WTC11 (cell line): ENCODE measurements at regions not wholly inside any gene's neighbourhood (a gene's known extent, or its start where the extent isn't known, plus 50 kb on each side); places are given as distances from the start of the nearest gene placed in this dataset.

Source experiments
- ATAC-seq: fragments of 200-7000 bp; cut with Tn5 transposase; 2 replicates; pipeline ENCODE4 v1.10.0; 2021; ENCODE audit warnings: mild to moderate bottlenecking, moderate library complexity
- CTCF ChIA-PET: fragments of 300-600 bp; sonication (Branson Sonifier 250); formaldehyde crosslinking; loops from one replicate; lab custom pipeline; 2021; ENCODE audit warnings: antibody characterized with exemption; lab: Charles Lee
- POLR2A ChIA-PET: fragments of 350-600 bp; sonication (Branson Sonifier 250); formaldehyde crosslinking; loops from one replicate; lab custom pipeline; 2021; ENCODE audit warnings: antibody characterized with exemption; lab: Charles Lee
- DNase-seq: peaks from one replicate; pipeline ENCODE4 v3.0.0; 2021; ENCODE audit warnings: low spot score
- H3K27ac Mint-ChIP-seq: 2 replicates; pipeline ENCODE4 v1.8.0; 2021; ENCODE audit warnings: mixed read lengths
- H3K27me3 Mint-ChIP-seq: 2 replicates; pipeline ENCODE4 v1.8.0; 2021; ENCODE audit warnings: low read depth, mild to moderate bottlenecking, moderate library complexity, mixed read lengths
- H3K36me3 Mint-ChIP-seq: 2 replicates; pipeline ENCODE4 v1.8.0; 2021; ENCODE audit warnings: mixed read lengths
- H3K4me1 Mint-ChIP-seq: 2 replicates; pipeline ENCODE4 v1.8.0; 2022; ENCODE audit warnings: mixed read lengths
- H3K4me3 Mint-ChIP-seq: 2 replicates; pipeline ENCODE4 v1.8.0; 2021; ENCODE audit warnings: mild to moderate bottlenecking, moderate library complexity, mixed read lengths
- H3K9me3 Mint-ChIP-seq: 2 replicates; pipeline ENCODE4 v1.8.0; 2021; ENCODE audit warnings: mixed read lengths
- CREB1 ChIP-seq: sonication (generic); formaldehyde crosslinking; IDR thresholded peaks from 2 replicates; pipeline ENCODE4 v1.8.0; 2023; ENCODE audit warnings: mild to moderate bottlenecking, missing genetic modification reagents
- CREM ChIP-seq: sonication (generic); formaldehyde crosslinking; IDR thresholded peaks from 2 replicates; pipeline ENCODE4 v1.8.1; 2022; ENCODE audit warnings: mild to moderate bottlenecking, missing genetic modification reagents, moderate library complexity
- EMX1 ChIP-seq: fragments of 250-450 bp; sonication (Bioruptor Pico); IDR thresholded peaks from 2 replicates; pipeline ENCODE4 v1.8.0; 2021; ENCODE audit warnings: mild to moderate bottlenecking
- HMGA2 ChIP-seq: fragments of 250-450 bp; sonication (Bioruptor Pico); IDR thresholded peaks from 2 replicates; pipeline ENCODE4 v1.4.0; 2021; ENCODE audit warnings: mild to moderate bottlenecking, moderate library complexity
- MYBL2 ChIP-seq: sonication (generic); formaldehyde crosslinking; IDR thresholded peaks from 2 replicates; pipeline ENCODE4 v1.8.1; 2023; ENCODE audit warnings: mild to moderate bottlenecking, moderate library complexity, missing genetic modification reagents
- NR2C2 ChIP-seq: sonication (generic); formaldehyde crosslinking; IDR thresholded peaks from 2 replicates; pipeline ENCODE4 v1.8.0; 2022; ENCODE audit warnings: mild to moderate bottlenecking, missing genetic modification reagents
- TCF7 ChIP-seq: sonication (generic); formaldehyde crosslinking; IDR thresholded peaks from 2 replicates; pipeline ENCODE4 v1.8.0; 2022; ENCODE audit warnings: mild to moderate bottlenecking, low read depth, missing genetic modification reagents, moderate library complexity
- ZNF671 ChIP-seq: fragments of 250-450 bp; sonication (Bioruptor Pico); IDR thresholded peaks from 2 replicates; pipeline ENCODE4 v1.8.0; 2021; ENCODE audit warnings: mild to moderate bottlenecking
- TF ChIP-seq, protein P1 (sequence below): fragments of 250-450 bp; sonication (Bioruptor Pico); IDR thresholded peaks from 2 replicates; pipeline ENCODE4 v1.9.0; 2021; ENCODE audit warnings: mild to moderate bottlenecking, borderline replicate concordance
- TF ChIP-seq, protein P2 (sequence below): sonication (generic); formaldehyde crosslinking; IDR thresholded peaks from 2 replicates; pipeline ENCODE4 v1.8.0; 2022; ENCODE audit warnings: mild to moderate bottlenecking, missing genetic modification reagents
- TF ChIP-seq, protein P3 (sequence below): sonication (generic); formaldehyde crosslinking; IDR thresholded peaks from 2 replicates; pipeline ENCODE4 v1.8.1; 2022; ENCODE audit warnings: mild to moderate bottlenecking, missing genetic modification reagents, moderate library complexity, borderline replicate concordance
- TF ChIP-seq, protein P4 (sequence below): sonication (generic); formaldehyde crosslinking; IDR thresholded peaks from 2 replicates; pipeline ENCODE4 v1.8.1; 2022; ENCODE audit warnings: low read depth, missing genetic modification reagents, borderline replicate concordance
- TF ChIP-seq, protein P5 (sequence below): sonication (generic); formaldehyde crosslinking; IDR thresholded peaks from 2 replicates; pipeline ENCODE4 v1.8.1; 2023; ENCODE audit warnings: mild to moderate bottlenecking, missing genetic modification reagents
- TF ChIP-seq, protein P6 (sequence below): sonication (generic); formaldehyde crosslinking; conservative IDR thresholded peaks from 2 replicates; pipeline ENCODE4 v1.8.1; 2022; ENCODE audit warnings: mild to moderate bottlenecking, missing genetic modification reagents

DNA sequence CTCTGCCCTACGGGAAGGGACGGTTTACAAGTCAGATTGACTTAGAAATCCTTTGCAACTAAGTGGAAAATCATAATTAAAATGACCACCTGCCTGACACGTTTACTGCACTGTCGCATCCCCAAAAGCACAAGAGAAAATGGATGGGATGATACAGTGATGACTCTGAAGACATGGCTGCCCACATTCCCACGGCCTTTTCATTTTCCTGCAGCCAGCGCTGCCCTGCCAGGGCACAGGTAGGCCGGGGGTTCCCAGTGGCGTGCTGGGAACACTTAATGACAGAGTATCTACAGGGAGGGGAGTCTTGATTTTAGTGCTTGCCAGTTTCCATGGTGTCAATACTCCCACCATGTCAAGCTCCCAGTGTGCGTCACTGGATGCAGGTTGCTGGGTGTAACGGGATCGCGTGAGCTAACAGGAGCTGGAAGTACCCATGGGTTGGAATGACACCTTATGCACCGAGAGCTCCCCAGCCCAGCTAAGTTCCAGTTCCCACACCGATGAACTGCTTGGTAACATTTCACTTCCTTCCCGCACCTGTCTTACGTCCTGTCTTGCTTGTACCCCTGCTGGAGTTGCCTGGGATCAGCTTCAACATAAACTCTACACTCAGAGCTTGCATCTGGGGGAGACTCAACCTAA, 129.0 kb downstream of the ANKRD60 start (continued):
- TF ChIP-seq, protein P1, sequence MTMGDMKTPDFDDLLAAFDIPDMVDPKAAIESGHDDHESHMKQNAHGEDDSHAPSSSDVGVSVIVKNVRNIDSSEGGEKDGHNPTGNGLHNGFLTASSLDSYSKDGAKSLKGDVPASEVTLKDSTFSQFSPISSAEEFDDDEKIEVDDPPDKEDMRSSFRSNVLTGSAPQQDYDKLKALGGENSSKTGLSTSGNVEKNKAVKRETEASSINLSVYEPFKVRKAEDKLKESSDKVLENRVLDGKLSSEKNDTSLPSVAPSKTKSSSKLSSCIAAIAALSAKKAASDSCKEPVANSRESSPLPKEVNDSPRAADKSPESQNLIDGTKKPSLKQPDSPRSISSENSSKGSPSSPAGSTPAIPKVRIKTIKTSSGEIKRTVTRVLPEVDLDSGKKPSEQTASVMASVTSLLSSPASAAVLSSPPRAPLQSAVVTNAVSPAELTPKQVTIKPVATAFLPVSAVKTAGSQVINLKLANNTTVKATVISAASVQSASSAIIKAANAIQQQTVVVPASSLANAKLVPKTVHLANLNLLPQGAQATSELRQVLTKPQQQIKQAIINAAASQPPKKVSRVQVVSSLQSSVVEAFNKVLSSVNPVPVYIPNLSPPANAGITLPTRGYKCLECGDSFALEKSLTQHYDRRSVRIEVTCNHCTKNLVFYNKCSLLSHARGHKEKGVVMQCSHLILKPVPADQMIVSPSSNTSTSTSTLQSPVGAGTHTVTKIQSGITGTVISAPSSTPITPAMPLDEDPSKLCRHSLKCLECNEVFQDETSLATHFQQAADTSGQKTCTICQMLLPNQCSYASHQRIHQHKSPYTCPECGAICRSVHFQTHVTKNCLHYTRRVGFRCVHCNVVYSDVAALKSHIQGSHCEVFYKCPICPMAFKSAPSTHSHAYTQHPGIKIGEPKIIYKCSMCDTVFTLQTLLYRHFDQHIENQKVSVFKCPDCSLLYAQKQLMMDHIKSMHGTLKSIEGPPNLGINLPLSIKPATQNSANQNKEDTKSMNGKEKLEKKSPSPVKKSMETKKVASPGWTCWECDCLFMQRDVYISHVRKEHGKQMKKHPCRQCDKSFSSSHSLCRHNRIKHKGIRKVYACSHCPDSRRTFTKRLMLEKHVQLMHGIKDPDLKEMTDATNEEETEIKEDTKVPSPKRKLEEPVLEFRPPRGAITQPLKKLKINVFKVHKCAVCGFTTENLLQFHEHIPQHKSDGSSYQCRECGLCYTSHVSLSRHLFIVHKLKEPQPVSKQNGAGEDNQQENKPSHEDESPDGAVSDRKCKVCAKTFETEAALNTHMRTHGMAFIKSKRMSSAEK (CRISPR knock-in tag) = no peak

DNA sequence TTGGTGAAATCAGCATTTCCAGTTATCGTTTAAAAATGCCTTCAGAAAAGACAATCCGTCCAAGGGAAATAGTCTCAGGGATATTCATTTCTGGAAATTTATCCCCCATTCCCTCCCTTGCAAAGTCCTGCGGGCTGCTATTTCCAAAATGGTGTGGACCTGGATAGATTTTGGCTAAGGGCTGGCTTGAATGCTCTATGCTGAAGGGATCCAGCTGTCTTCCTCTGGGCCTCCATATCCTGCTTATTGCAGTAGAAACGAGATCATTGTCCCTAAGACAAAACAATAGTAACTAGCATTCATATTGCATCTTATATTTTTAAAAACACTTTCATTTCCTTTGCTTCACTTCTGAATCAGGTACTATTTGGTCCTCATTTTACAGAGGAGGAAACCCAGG, 129.9 kb downstream of the ANKRD60 start:
- Mint-ChIP-seq H3K27me3 (peaks cover 4% of the 10 kb centered on the region; the same call in 1 of the 2 replicates), H3K4me3 (no peak overlapping the region), H3K27ac (no peak overlapping the region), H3K4me1 (no peaks in the 10 kb centered on the region), H3K36me3 (no peaks in the 10 kb centered on the region), H3K9me3 (no peaks in the 10 kb centered on the region)
- ChIA-PET POLR2A (no interaction called here), CTCF (interaction anchor here (1.0 kb wide), 1 partner anchor 11 kb away, joined by 3 read pairs; no protein-coding TSS in a partner anchor)
- no peak for ATAC-seq
- TF ChIP-seq CREM (CRISPR knock-in tag) (no peak), MYBL2 (CRISPR knock-in tag) (no peak), ZNF671 (CRISPR knock-in tag) (no peak), NR2C2 (CRISPR knock-in tag) (no peak), CREB1 (no peak), EMX1 (CRISPR knock-in tag) (no peak), TCF7 (CRISPR knock-in tag) (no peak), HMGA2 (CRISPR knock-in tag) (no peak)
- TF ChIP-seq, protein P2, sequence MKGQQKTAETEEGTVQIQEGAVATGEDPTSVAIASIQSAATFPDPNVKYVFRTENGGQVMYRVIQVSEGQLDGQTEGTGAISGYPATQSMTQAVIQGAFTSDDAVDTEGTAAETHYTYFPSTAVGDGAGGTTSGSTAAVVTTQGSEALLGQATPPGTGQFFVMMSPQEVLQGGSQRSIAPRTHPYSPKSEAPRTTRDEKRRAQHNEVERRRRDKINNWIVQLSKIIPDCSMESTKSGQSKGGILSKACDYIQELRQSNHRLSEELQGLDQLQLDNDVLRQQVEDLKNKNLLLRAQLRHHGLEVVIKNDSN (CRISPR knock-in tag) = no peak
- TF ChIP-seq, protein P3, sequence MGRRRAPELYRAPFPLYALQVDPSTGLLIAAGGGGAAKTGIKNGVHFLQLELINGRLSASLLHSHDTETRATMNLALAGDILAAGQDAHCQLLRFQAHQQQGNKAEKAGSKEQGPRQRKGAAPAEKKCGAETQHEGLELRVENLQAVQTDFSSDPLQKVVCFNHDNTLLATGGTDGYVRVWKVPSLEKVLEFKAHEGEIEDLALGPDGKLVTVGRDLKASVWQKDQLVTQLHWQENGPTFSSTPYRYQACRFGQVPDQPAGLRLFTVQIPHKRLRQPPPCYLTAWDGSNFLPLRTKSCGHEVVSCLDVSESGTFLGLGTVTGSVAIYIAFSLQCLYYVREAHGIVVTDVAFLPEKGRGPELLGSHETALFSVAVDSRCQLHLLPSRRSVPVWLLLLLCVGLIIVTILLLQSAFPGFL (CRISPR knock-in tag) = no peak
- TF ChIP-seq, protein P4, sequence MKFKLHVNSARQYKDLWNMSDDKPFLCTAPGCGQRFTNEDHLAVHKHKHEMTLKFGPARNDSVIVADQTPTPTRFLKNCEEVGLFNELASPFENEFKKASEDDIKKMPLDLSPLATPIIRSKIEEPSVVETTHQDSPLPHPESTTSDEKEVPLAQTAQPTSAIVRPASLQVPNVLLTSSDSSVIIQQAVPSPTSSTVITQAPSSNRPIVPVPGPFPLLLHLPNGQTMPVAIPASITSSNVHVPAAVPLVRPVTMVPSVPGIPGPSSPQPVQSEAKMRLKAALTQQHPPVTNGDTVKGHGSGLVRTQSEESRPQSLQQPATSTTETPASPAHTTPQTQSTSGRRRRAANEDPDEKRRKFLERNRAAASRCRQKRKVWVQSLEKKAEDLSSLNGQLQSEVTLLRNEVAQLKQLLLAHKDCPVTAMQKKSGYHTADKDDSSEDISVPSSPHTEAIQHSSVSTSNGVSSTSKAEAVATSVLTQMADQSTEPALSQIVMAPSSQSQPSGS (CRISPR knock-in tag) = no peak
- TF ChIP-seq, protein P5, sequence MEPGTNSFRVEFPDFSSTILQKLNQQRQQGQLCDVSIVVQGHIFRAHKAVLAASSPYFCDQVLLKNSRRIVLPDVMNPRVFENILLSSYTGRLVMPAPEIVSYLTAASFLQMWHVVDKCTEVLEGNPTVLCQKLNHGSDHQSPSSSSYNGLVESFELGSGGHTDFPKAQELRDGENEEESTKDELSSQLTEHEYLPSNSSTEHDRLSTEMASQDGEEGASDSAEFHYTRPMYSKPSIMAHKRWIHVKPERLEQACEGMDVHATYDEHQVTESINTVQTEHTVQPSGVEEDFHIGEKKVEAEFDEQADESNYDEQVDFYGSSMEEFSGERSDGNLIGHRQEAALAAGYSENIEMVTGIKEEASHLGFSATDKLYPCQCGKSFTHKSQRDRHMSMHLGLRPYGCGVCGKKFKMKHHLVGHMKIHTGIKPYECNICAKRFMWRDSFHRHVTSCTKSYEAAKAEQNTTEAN (CRISPR knock-in tag) = no peak
- TF ChIP-seq, protein P6, sequence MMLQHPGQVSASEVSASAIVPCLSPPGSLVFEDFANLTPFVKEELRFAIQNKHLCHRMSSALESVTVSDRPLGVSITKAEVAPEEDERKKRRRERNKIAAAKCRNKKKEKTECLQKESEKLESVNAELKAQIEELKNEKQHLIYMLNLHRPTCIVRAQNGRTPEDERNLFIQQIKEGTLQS (CRISPR knock-in tag) = no peak
- DNase-seq = no peak
